Activated CD4-positive, alpha-beta T cell treated with anti-CD3 and anti-CD28 coated beads, Interleukin-2, amount 50 U/mL, for 4 hours (primary cell): ENCODE measurements at regions not wholly inside any gene's neighbourhood (a gene's known extent, or its start where the extent isn't known, plus 50 kb on each side); places are given as distances from the start of the nearest gene placed in this dataset.
"Not testable (repeated sequence)": the region's sequence is repeated elsewhere in the genome, so short reads cannot be mapped to it uniquely, and the experiment has no call there.

Experiments used
- DNase-seq, 2 experiments: peaks; one replicate each; pipeline ENCODE4 v3.0.0-alpha.2; 2020

- DNase-seq = not testable (repeated sequence)
Observed at GRCh38 chr2:76697439-76697838, 824.7 kb downstream of the LRRTM4 start.

- no peak for DNase-seq
Observed at GRCh38 chr2:76692908-76693307, 829.3 kb downstream of the LRRTM4 start.

- DNase-seq = no peak
Observed at GRCh38 chr2:76688732-76689131, 833.4 kb downstream of the LRRTM4 start.

- no peak for DNase-seq
Observed at GRCh38 chr2:76687923-76688322, 834.3 kb downstream of the LRRTM4 start.

- no peak for DNase-seq
Observed at GRCh38 chr2:76684756-76685155, 837.4 kb downstream of the LRRTM4 start.

- no peak for DNase-seq
Observed at GRCh38 chr2:76679025-76679396, 843.2 kb downstream of the LRRTM4 start.

GRCh38 chr2:76678383-76679024 lies 843.7 kb downstream of the LRRTM4 start:
- no peak for DNase-seq

GRCh38 chr2:76675212-76675611 lies 847.0 kb downstream of the LRRTM4 start:
- no peak for DNase-seq

- no peak for DNase-seq
Observed at GRCh38 chr2:76672798-76673197, 849.4 kb downstream of the LRRTM4 start.

GRCh38 chr2:76669966-76670465 lies 852.2 kb downstream of the LRRTM4 start:
- DNase-seq = no peak

- DNase-seq = no peak
Observed at GRCh38 chr2:76668279-76668678, 853.9 kb downstream of the LRRTM4 start.

GRCh38 chr2:76667821-76668271 lies 854.3 kb downstream of the LRRTM4 start:
- DNase-seq = no peak

- no peak for DNase-seq
Observed at GRCh38 chr2:76642129-76642528, 880.0 kb downstream of the LRRTM4 start.

- no peak for DNase-seq
Observed at GRCh38 chr2:76641506-76641905, 880.7 kb downstream of the LRRTM4 start.

- no peak for DNase-seq
Observed at GRCh38 chr2:76640905-76641304, 881.3 kb downstream of the LRRTM4 start.

GRCh38 chr2:76639171-76639680 lies 883.0 kb downstream of the LRRTM4 start:
- DNase-seq = no peak

- no peak for DNase-seq
Observed at GRCh38 chr2:76633276-76633921, 888.8 kb downstream of the LRRTM4 start.

GRCh38 chr2:76625101-76625500 lies 897.1 kb downstream of the LRRTM4 start:
- DNase-seq = no peak

- no peak for DNase-seq
Observed at GRCh38 chr2:76613330-76613729, 902.6 kb upstream of the GCFC2 start.

GRCh38 chr2:76612764-76613163 lies 902.0 kb upstream of the GCFC2 start:
- DNase-seq = no peak

- DNase-seq = no peak
Observed at GRCh38 chr2:76610451-76610850, 899.7 kb upstream of the GCFC2 start.

- no peak for DNase-seq
Observed at GRCh38 chr2:76599732-76600368, 889.1 kb upstream of the GCFC2 start.

- no peak for DNase-seq
Observed at GRCh38 chr2:76584474-76584873, 873.8 kb upstream of the GCFC2 start.

- DNase-seq = no peak
Observed at GRCh38 chr2:76579911-76580310, 869.2 kb upstream of the GCFC2 start.
